A673 (cell line): ENCODE measurements at regions not wholly inside any gene's neighbourhood (a gene's known extent, or its start where the extent isn't known, plus 50 kb on each side); places are given as distances from the start of the nearest gene placed in this dataset.
A peak's percentile ranks its signal among the peaks of the same experiment; 100 is the strongest.

ENCODE experiments used
- BruUV-seq: library from RNA; stranded (reverse); fragments of 400-500 nt; replicated peaks from 2 replicates; lab custom pipeline; 2021; lab: Mats Ljungman, UMichigan
- CTCF ChIA-PET: fragments of 300-600 bp; sonication (Branson Sonifier 250); formaldehyde crosslinking; loops from one replicate; lab custom pipeline; 2022; ENCODE audit warnings: antibody characterized with exemption; lab: Charles Lee
- POLR2A ChIA-PET: fragments of 300-600 bp; sonication (Branson Sonifier 250); formaldehyde crosslinking; loops from one replicate; lab custom pipeline; 2022; ENCODE audit warnings: antibody characterized with exemption; ENCODE audit not compliant: low non-redundant PET; lab: Charles Lee
- DNase-seq: peaks from one replicate; pipeline ENCODE4 v3.0.0-alpha.2; 2015; ENCODE audit warnings: low spot score
- H3K27ac ChIP-seq: fragments of 200-600 bp; sonication (generic); 2 replicates; pipeline ENCODE4 v1.5.1; 2016; ENCODE audit warnings: mixed run types, low read depth, mild to moderate bottlenecking, mixed read lengths, antibody characterized with exemption, low read length; ENCODE audit not compliant: poor library complexity, severe bottlenecking
- H3K27me3 ChIP-seq: fragments of 200-600 bp; sonication (generic); replicated peaks from 2 replicates; pipeline ENCODE4 v1.6.1; 2017; ENCODE audit warnings: mixed run types, low read depth, mild to moderate bottlenecking, mixed read lengths, antibody characterized with exemption, low read length; ENCODE audit not compliant: insufficient read depth, poor library complexity
- H3K36me3 ChIP-seq: fragments of 200-600 bp; sonication (generic); 2 replicates; pipeline ENCODE4 v1.6.1; 2016; ENCODE audit warnings: mixed run types, mild to moderate bottlenecking, mixed read lengths, antibody characterized with exemption, low read length; ENCODE audit not compliant: insufficient read depth, poor library complexity, severe bottlenecking
- H3K4me1 ChIP-seq: fragments of 200-600 bp; sonication (generic); 2 replicates; pipeline ENCODE4 v1.6.1; 2017; ENCODE audit warnings: mixed run types, mild to moderate bottlenecking, mixed read lengths, antibody characterized with exemption, low read length; ENCODE audit not compliant: insufficient read depth, poor library complexity, severe bottlenecking
- H3K4me3 ChIP-seq: fragments of 200-600 bp; sonication (generic); 2 replicates; pipeline ENCODE4 v1.5.1; 2016; ENCODE audit warnings: low read depth, mixed run types, mild to moderate bottlenecking, mixed read lengths, low read length; ENCODE audit not compliant: poor library complexity, severe bottlenecking
- H3K9me3 ChIP-seq: fragments of 200-600 bp; sonication (generic); 2 replicates; pipeline ENCODE4 v1.6.1; 2016; ENCODE audit warnings: mixed run types, low read depth, mild to moderate bottlenecking, mixed read lengths, antibody characterized with exemption, low read length; ENCODE audit not compliant: poor library complexity, severe bottlenecking
- CTCF ChIP-seq: fragments of 300-800, 200-600 bp; sonication (generic); conservative IDR thresholded peaks from 2 replicates; pipeline ENCODE4 v1.5.1; 2017; ENCODE audit warnings: low read depth, mild to moderate bottlenecking, antibody characterized with exemption, low read length, moderate library complexity, mixed read lengths
- EZH2 ChIP-seq: fragments of 200-600 bp; sonication (generic); IDR thresholded peaks from 2 replicates; pipeline ENCODE4 v1.6.1; 2017; ENCODE audit warnings: borderline replicate concordance, low read depth, mild to moderate bottlenecking, mixed read lengths, antibody characterized with exemption, low read length; ENCODE audit not compliant: poor library complexity, severe bottlenecking
- intact Hi-C: fragments of 100-400 bp; cut with micrococcal nuclease; formaldehyde crosslinking; loops from one replicate; pipeline ENCODE4 v1.10.0; 2022; ENCODE audit not compliant: unreplicated experiment

DNA sequence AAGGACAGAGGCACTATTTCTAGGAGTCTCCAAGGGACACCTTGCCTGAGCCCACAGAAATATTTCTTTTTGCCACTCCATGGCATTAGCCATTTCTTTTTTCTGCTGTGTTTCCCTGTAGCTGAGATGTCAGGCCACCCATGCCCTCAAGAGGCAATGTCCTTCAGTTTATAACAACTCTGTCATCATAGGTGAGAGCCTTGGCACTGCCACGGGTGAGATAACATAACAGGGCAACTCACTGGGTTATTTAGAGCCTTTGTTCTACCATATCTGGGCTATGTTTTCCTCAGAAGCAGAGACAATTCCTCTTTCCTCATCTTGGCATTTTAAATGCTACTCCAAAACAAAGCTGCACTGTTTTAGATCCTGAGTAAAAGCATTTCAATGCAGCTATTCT is 99.9 kb upstream of the MAOA start:
- no TSS peak for BruUV-seq
- Histone ChIP-seq H3K4me1 (peaks cover 19% of the 10 kb centered on the region), H3K4me3 (no peak overlapping the region), H3K9me3 (no peaks in the 10 kb centered on the region), H3K27me3 (no peaks in the 10 kb centered on the region), H3K27ac (no peak overlapping the region), H3K36me3 (no peaks in the 10 kb centered on the region)
- TF ChIP-seq CTCF (no peak), EZH2 (no peak)
- intact Hi-C loops = loop anchor here (10.0 kb wide), 2 partner anchors 401 to 2001 kb away; no protein-coding TSS in a partner anchor
- DNase-seq = no peak
- ChIA-PET POLR2A (no interaction called here), CTCF (interaction anchor here (1.6 to 2.7 kb wide), 2 partner anchors 207 to 1775 kb away, joined by 8 to 19 read pairs; no protein-coding TSS in a partner anchor)

- peaks cover 12% of the 10 kb centered on the region for H3K4me1 ChIP-seq
- intact Hi-C loops = loop anchor here (1.0 to 10.0 kb wide), 4 partner anchors 208 to 2003 kb away; no protein-coding TSS in a partner anchor
- no peaks in the 10 kb centered on the region for H3K9me3 ChIP-seq
- no peak overlapping the region for H3K27ac ChIP-seq
- no peaks in the 10 kb centered on the region for H3K27me3 ChIP-seq
- DNase-seq = peak; percentile 77
- POLR2A ChIA-PET = no interaction called here
- no peak overlapping the region for H3K4me3 ChIP-seq
- no peaks in the 10 kb centered on the region for H3K36me3 ChIP-seq
- TF ChIP-seq CTCF (peak; percentile 81), EZH2 (no peak)
- CTCF ChIA-PET = interaction anchor here (0.7 to 2.7 kb wide), 4 partner anchors 108 to 1776 kb away, joined by 4 to 19 read pairs (median 8); no protein-coding TSS in a partner anchor
- no TSS peak for BruUV-seq
Measured at GRCh38 chrX:43557792-43558191, 98.3 kb upstream of the MAOA start.

DNA sequence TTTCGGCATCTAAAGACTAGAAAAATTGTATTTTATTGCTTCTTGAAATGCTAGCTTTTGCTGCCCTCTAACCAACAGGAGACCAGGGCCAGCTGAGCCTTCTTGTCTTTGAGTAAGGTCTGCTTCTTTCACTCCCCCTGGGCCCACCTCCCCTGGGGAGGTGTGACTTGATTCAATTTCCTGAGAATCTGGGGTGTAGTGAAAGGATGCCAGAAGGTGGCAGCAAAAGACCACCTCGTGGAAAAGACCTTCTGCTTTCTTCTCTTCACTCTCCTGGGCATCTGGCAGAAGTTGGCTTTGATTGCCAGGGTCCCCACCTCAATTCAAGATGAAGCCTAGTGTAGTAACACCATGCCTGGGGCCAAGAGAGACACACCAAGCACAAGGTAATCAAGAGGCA is 96.5 kb upstream of the MAOA start:
- DNase-seq = peak; percentile 66
- Histone ChIP-seq H3K9me3 (no peaks in the 10 kb centered on the region), H3K27me3 (no peaks in the 10 kb centered on the region), H3K36me3 (no peaks in the 10 kb centered on the region), H3K4me3 (no peak overlapping the region), H3K27ac (no peak overlapping the region), H3K4me1 (peaks cover 6% of the 10 kb centered on the region)
- POLR2A ChIA-PET = no interaction called here
- no TSS peak for BruUV-seq
- TF ChIP-seq EZH2 (no peak), CTCF (peak; percentile 68)
- CTCF ChIA-PET = interaction anchor here (0.6 to 2.2 kb wide), 3 partner anchors 38 to 1614 kb away, joined by 3 to 9 read pairs (median 5); no protein-coding TSS in a partner anchor
- intact Hi-C loops = loop anchor here (1.0 to 10.0 kb wide), 5 partner anchors 191 to 2005 kb away; no protein-coding TSS in a partner anchor
